MCF 10A (cell line): ENCODE measurements at regions not wholly inside any gene's neighbourhood (a gene's known extent, or its start where the extent isn't known, plus 50 kb on each side); places are given as distances from the start of the nearest gene placed in this dataset.
A peak's percentile ranks its signal among the peaks of the same experiment; 100 is the strongest.
"Not testable (repeated sequence)": the region's sequence is repeated elsewhere in the genome, so short reads cannot be mapped to it uniquely, and the experiment has no call there.

Experiments
- BruUV-seq: library from RNA; stranded (reverse); fragments of 400-500 nt; replicated peaks from 2 replicates; lab custom pipeline; 2021; lab: Mats Ljungman, UMichigan
- CTCF ChIA-PET: fragments of 300-600 bp; sonication (Branson Sonifier 250); formaldehyde crosslinking; extraction: SDS; loops from one replicate; lab custom pipeline; 2021; ENCODE audit warnings: antibody characterized with exemption, inconsistent platforms; lab: Yijun Ruan, JAX
- POLR2A ChIA-PET: fragments of 300-600, 350-650 bp; sonication (Branson Sonifier 250); formaldehyde crosslinking; extraction: SDS; loops from one replicate; lab custom pipeline; 2020; ENCODE audit warnings: antibody characterized with exemption, inconsistent platforms; lab: Yijun Ruan, JAX
- DNase-seq: peaks from one replicate; pipeline ENCODE4 v3.0.0-alpha.2; 2018; ENCODE audit not compliant: unreplicated experiment
- H3K27ac Mint-ChIP-seq: one replicate; pipeline ENCODE4 v1.8.0; 2022; ENCODE audit warnings: mild to moderate bottlenecking, low read depth, mixed read lengths; ENCODE audit not compliant: unreplicated experiment
- H3K27me3 Mint-ChIP-seq: one replicate; pipeline ENCODE4 v1.8.0; 2022; ENCODE audit warnings: mixed read lengths; ENCODE audit not compliant: insufficient read depth, unreplicated experiment
- H3K36me3 Mint-ChIP-seq: one replicate; pipeline ENCODE4 v1.8.0; 2022; ENCODE audit warnings: mild to moderate bottlenecking, moderate library complexity, mixed read lengths; ENCODE audit not compliant: insufficient read depth, unreplicated experiment
- H3K4me1 Mint-ChIP-seq: one replicate; pipeline ENCODE4 v1.8.0; 2022; ENCODE audit warnings: mixed read lengths; ENCODE audit not compliant: insufficient read depth, unreplicated experiment
- H3K4me3 Mint-ChIP-seq: one replicate; pipeline ENCODE4 v1.8.0; 2022; ENCODE audit warnings: mild to moderate bottlenecking, moderate library complexity, mixed read lengths; ENCODE audit not compliant: unreplicated experiment
- H3K9me3 Mint-ChIP-seq: one replicate; pipeline ENCODE4 v1.8.0; 2022; ENCODE audit warnings: mixed read lengths; ENCODE audit not compliant: unreplicated experiment
- intact Hi-C: fragments of 100-400 bp; cut with micrococcal nuclease; formaldehyde crosslinking; loops from 2 replicates; pipeline ENCODE4 v1.14.1; 2022
- TF ChIP-seq, protein P1 (sequence below): fragments of 200-600 bp; IDR thresholded peaks from one replicate; pipeline ENCODE4 v1.8.0; 2022; ENCODE audit warnings: antibody characterized with exemption, mild to moderate bottlenecking; ENCODE audit not compliant: unreplicated experiment

DNA sequence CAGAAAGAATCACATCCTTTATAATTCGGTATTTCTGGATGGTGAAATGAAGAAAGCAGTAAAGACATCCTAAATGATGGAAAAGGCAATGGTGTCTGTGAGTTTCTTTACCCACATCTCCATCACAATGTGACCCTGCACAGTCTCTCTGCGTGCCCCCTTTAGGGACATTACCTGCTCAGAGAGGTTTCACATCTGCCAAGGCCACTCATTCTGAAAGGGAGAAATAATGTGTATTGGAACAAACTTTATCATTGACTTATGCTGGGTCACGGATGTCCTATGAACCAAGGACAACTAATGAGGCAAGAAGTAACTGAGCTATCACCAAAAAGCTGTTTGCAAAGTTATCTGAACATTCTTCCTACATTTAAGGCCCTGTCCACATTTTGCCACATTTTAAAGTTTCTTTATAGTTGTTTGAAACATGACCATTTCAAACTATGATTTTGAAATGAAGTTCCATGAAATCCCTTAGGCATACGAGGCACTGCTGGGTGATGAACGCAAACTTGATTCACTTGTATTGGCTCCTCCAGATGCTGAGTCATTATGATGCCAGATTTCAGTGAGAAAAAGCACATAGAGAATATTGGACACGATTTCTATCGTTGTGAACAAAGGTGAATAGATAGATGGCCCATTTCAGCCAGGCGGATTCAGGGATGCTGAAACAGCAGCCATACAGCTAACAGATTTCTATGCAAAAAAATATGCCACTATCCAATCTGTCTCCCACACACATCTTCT is 63.5 kb upstream of the HMGB1 start:
- intact Hi-C loops: no loop called here
- H3K36me3 Mint-ChIP-seq: no peaks in the 10 kb centered on the region
- no peaks in the 10 kb centered on the region for H3K9me3 Mint-ChIP-seq
- no peaks in the 10 kb centered on the region for H3K27me3 Mint-ChIP-seq
- no TSS peak for BruUV-seq
- no peaks in the 10 kb centered on the region for H3K4me1 Mint-ChIP-seq
- DNase-seq: peak; percentile 4
- CTCF ChIA-PET: interaction anchor here (0.6 kb wide), 2 partner anchors 85 to 198 kb away, joined by 3 read pairs; no protein-coding TSS in a partner anchor
- no peak overlapping the region for H3K4me3 Mint-ChIP-seq
- POLR2A ChIA-PET: no interaction called here
- no peak overlapping the region for H3K27ac Mint-ChIP-seq
- TF ChIP-seq, protein P1, sequence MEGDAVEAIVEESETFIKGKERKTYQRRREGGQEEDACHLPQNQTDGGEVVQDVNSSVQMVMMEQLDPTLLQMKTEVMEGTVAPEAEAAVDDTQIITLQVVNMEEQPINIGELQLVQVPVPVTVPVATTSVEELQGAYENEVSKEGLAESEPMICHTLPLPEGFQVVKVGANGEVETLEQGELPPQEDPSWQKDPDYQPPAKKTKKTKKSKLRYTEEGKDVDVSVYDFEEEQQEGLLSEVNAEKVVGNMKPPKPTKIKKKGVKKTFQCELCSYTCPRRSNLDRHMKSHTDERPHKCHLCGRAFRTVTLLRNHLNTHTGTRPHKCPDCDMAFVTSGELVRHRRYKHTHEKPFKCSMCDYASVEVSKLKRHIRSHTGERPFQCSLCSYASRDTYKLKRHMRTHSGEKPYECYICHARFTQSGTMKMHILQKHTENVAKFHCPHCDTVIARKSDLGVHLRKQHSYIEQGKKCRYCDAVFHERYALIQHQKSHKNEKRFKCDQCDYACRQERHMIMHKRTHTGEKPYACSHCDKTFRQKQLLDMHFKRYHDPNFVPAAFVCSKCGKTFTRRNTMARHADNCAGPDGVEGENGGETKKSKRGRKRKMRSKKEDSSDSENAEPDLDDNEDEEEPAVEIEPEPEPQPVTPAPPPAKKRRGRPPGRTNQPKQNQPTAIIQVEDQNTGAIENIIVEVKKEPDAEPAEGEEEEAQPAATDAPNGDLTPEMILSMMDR: no peak

GRCh38 chr13:30535046-30535445 is 69.3 kb upstream of the HMGB1 start:
- POLR2A ChIA-PET: no interaction called here
- no peak for DNase-seq
- no peak overlapping the region for H3K4me3 Mint-ChIP-seq
- BruUV-seq: no TSS peak
- intact Hi-C loops: no loop called here
- H3K4me1 Mint-ChIP-seq: no peaks in the 10 kb centered on the region
- no peaks in the 10 kb centered on the region for H3K9me3 Mint-ChIP-seq
- CTCF ChIA-PET: no interaction called here
- TF ChIP-seq, protein P1: no peak
- no peaks in the 10 kb centered on the region for H3K36me3 Mint-ChIP-seq
- H3K27ac Mint-ChIP-seq: no peak overlapping the region
- H3K27me3 Mint-ChIP-seq: no peaks in the 10 kb centered on the region

GRCh38 chr13:30545320-30545719 is 72.4 kb upstream of the USPL1 start:
- H3K9me3 Mint-ChIP-seq: peaks cover 10% of the 10 kb centered on the region
- H3K36me3 Mint-ChIP-seq: no peaks in the 10 kb centered on the region
- H3K4me1 Mint-ChIP-seq: no peaks in the 10 kb centered on the region
- H3K27me3 Mint-ChIP-seq: no peaks in the 10 kb centered on the region
- TF ChIP-seq, protein P1: no peak
- no TSS peak for BruUV-seq
- POLR2A ChIA-PET: no interaction called here
- DNase-seq: no peak
- no peak overlapping the region for H3K4me3 Mint-ChIP-seq
- CTCF ChIA-PET: no interaction called here
- H3K27ac Mint-ChIP-seq: no peak overlapping the region
- intact Hi-C loops: no loop called here

- DNase-seq, BruUV-seq, POLR2A ChIA-PET, intact Hi-C loops, H3K9me3 Mint-ChIP-seq, H3K27me3 Mint-ChIP-seq, H3K4me1 Mint-ChIP-seq, H3K36me3 Mint-ChIP-seq, H3K4me3 Mint-ChIP-seq, H3K27ac Mint-ChIP-seq: not testable (repeated sequence)
- CTCF ChIA-PET: interaction anchor here (0.6 to 0.7 kb wide), 2 partner anchors 70 to 220 kb away, joined by 3 read pairs; no protein-coding TSS in a partner anchor
These were observed 69.7 kb upstream of the USPL1 start for GRCh38 chr13:30548046-30548445.
